Neuronal stem cell (in vitro differentiated cells): ENCODE measurements at regions not wholly inside any gene's neighbourhood (a gene's known extent, or its start where the extent isn't known, plus 50 kb on each side); places are given as distances from the start of the nearest gene placed in this dataset.

Experiments
- DNase-seq: peaks from one replicate; pipeline ENCODE4 v3.0.0-alpha.2; 2013; ENCODE audit warnings: low spot score
- H2AFZ ChIP-seq: one replicate; pipeline ENCODE4 v1.6.1; 2013; ENCODE audit warnings: mild to moderate bottlenecking, low read length, inconsistent platforms
- H2AK5ac ChIP-seq: 2 replicates; pipeline ENCODE4 v1.6.1; 2013; ENCODE audit warnings: low read depth, mild to moderate bottlenecking, inconsistent platforms, low read length, moderate library complexity, mixed read lengths
- H2BK120ac ChIP-seq: 2 replicates; pipeline ENCODE4 v1.6.1; 2013; ENCODE audit warnings: low read depth, mild to moderate bottlenecking, inconsistent platforms, low read length, moderate library complexity, mixed read lengths
- H2BK12ac ChIP-seq: one replicate; pipeline ENCODE4 v1.6.1; 2013; ENCODE audit warnings: low read length, inconsistent platforms
- H2BK15ac ChIP-seq: 2 replicates; pipeline ENCODE4 v1.6.1; 2013; ENCODE audit warnings: mild to moderate bottlenecking, low read length, inconsistent platforms, mixed read lengths
- H2BK5ac ChIP-seq: one replicate; pipeline ENCODE4 v1.6.1; 2013; ENCODE audit warnings: inconsistent platforms, mild to moderate bottlenecking, low read length, moderate library complexity
- H3K14ac ChIP-seq: one replicate; pipeline ENCODE4 v1.6.1; 2013; ENCODE audit warnings: low read length, inconsistent platforms
- H3K18ac ChIP-seq: 2 replicates; pipeline ENCODE4 v1.6.1; 2013; ENCODE audit warnings: low read length, inconsistent platforms
- H3K23ac ChIP-seq: 2 replicates; pipeline ENCODE4 v1.6.1; 2013; ENCODE audit warnings: low read depth, mild to moderate bottlenecking, mixed read lengths, low read length, inconsistent platforms; ENCODE audit not compliant: poor library complexity
- H3K27ac ChIP-seq: replicated peaks from 3 replicates; pipeline ENCODE4 v1.5.1; 2013; ENCODE audit warnings: low read length, inconsistent platforms
- H3K27me3 ChIP-seq, 3 experiments: 2 replicates each; pipeline ENCODE4 v1.6.1; 2013; ENCODE audit warnings: low read length in 3 of 3, mild to moderate bottlenecking in 2 of 3, inconsistent platforms in 1 of 3, low read depth in 1 of 3, mixed read lengths in 1 of 3, moderate library complexity in 1 of 3; ENCODE audit not compliant: control insufficient read depth in 3 of 3, insufficient read depth in 3 of 3
- H3K36me3 ChIP-seq, 2 donors: replicated peaks in 1 of 2; 2 replicates each; pipeline ENCODE4 v1.6.1; 2013; ENCODE audit warnings: low read length in 2 of 2; ENCODE audit not compliant: control insufficient read depth in 2 of 2, insufficient read depth in 2 of 2
- H3K4ac ChIP-seq: 2 replicates; pipeline ENCODE4 v1.6.1; 2013; ENCODE audit warnings: inconsistent platforms, mild to moderate bottlenecking, low read length, moderate library complexity
- H3K4me1 ChIP-seq, 2 donors: 1 replicate in 1 of 2; 2 replicates in 1 of 2; pipeline ENCODE4 v1.6.1; 2013; ENCODE audit warnings: low read length in 2 of 2, low read depth in 1 of 2; ENCODE audit not compliant: control insufficient read depth in 2 of 2, insufficient read depth in 1 of 2
- H3K4me2 ChIP-seq: one replicate; pipeline ENCODE4 v1.6.1; 2013; ENCODE audit warnings: mild to moderate bottlenecking, low read length, inconsistent platforms; ENCODE audit not compliant: insufficient read depth, poor library complexity, severe bottlenecking
- H3K4me3 ChIP-seq, 2 donors: 2 replicates each; pipeline ENCODE4 v1.5.1; 2013; ENCODE audit warnings: low read length in 2 of 2, mild to moderate bottlenecking in 2 of 2, inconsistent platforms in 1 of 2, moderate library complexity in 1 of 2
- H3K79me1 ChIP-seq: one replicate; pipeline ENCODE4 v1.6.1; 2013; ENCODE audit warnings: low read depth, mild to moderate bottlenecking, inconsistent platforms, low read length, moderate library complexity
- H3K9ac ChIP-seq: one replicate; pipeline ENCODE4 v1.6.1; 2013; ENCODE audit warnings: mild to moderate bottlenecking, low read depth, low read length, inconsistent platforms; ENCODE audit not compliant: poor library complexity
- H3K9me3 ChIP-seq, 2 donors: replicated peaks in 1 of 2; 2 replicates each; pipeline versions ENCODE3 to v1.6.1; 2013; ENCODE audit warnings: low read length in 2 of 2, mild to moderate bottlenecking in 2 of 2, inconsistent platforms in 1 of 2, low read depth in 1 of 2, mixed read lengths in 1 of 2, moderate library complexity in 1 of 2; ENCODE audit not compliant: control insufficient read depth in 2 of 2, insufficient read depth in 1 of 2
- H4K8ac ChIP-seq: one replicate; pipeline ENCODE4 v1.6.1; 2013; ENCODE audit warnings: low read depth, mild to moderate bottlenecking, inconsistent platforms, low read length, moderate library complexity
- H4K91ac ChIP-seq: one replicate; pipeline ENCODE4 v1.6.1; 2013; ENCODE audit warnings: low read length, low read depth, mild to moderate bottlenecking, inconsistent platforms; ENCODE audit not compliant: poor library complexity
- WGBS, 2 donors: extraction: QIAGEN DNeasy Blood & Tissue Kit; methylation state at CpG; one replicate each; pipeline ENCODE4 v1.1.7; 2013; ENCODE audit warnings: missing lambda C conversion rate in 2 of 2, mixed read lengths in 1 of 2; ENCODE audit not compliant: insufficient read length in 2 of 2, insufficient replicate concordance in 1 of 2; ENCODE audit errors: extremely low coverage in 2 of 2; 5-methylcytosine and 5-hydroxymethylcytosine counted together

DNA sequence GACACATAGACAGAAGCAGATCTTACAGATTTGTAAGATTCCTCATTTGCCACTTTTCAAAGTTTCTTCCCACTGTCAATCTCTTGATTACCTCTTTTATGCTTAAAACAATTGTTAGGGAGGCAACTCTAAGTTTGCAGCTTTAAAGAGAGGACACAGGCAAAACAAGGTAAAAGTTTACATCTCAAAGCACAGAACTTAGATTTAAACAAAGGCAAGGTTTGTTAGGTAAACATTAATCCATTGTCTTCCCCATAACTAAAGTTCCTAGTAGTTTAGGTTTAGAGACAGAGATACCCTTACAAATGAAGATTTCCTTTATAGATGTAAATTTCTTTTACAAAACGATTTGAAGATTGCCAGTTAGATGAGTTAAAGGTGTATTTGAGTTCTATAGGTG lies 176.9 kb downstream of the AASDH start:
- H3K36me3 ChIP-seq, result peaks cover 2 to 15% of the 10 kb centered on the region in 2 donors
- H3K23ac ChIP-seq, result no peak overlapping the region
- no peak overlapping the region for H4K8ac ChIP-seq
- H3K4me3 ChIP-seq, result no peak overlapping the region
- no peak overlapping the region for H3K9ac ChIP-seq
- H2BK15ac ChIP-seq, result no peak overlapping the region
- no peak overlapping the region for H2BK5ac ChIP-seq
- no peak overlapping the region for H3K4ac ChIP-seq
- no peak overlapping the region for H3K18ac ChIP-seq
- DNase-seq, result no peak
- H3K4me1 ChIP-seq, result peaks cover 2% of the 10 kb centered on the region in 2 donors
- H3K14ac ChIP-seq, result no peak overlapping the region
- H2AK5ac ChIP-seq, result no peak overlapping the region
- H3K9me3 ChIP-seq, result peaks cover 5 to 12% of the 10 kb centered on the region in 2 donors
- no peak overlapping the region for H2BK12ac ChIP-seq
- H2AFZ ChIP-seq, result no peak overlapping the region
- H2BK120ac ChIP-seq, result no peak overlapping the region
- peaks cover 0 to 2% (median 0%) of the 10 kb centered on the region in 3 experiments for H3K27me3 ChIP-seq
- H4K91ac ChIP-seq, result no peak overlapping the region
- H3K79me1 ChIP-seq, result no peaks in the 10 kb centered on the region
- no peak overlapping the region for H3K4me2 ChIP-seq
- H3K27ac ChIP-seq, result no peak overlapping the region
- WGBS, 2 donors, result no CpG with 5 or more reads among the region's 1 CpG

DNA sequence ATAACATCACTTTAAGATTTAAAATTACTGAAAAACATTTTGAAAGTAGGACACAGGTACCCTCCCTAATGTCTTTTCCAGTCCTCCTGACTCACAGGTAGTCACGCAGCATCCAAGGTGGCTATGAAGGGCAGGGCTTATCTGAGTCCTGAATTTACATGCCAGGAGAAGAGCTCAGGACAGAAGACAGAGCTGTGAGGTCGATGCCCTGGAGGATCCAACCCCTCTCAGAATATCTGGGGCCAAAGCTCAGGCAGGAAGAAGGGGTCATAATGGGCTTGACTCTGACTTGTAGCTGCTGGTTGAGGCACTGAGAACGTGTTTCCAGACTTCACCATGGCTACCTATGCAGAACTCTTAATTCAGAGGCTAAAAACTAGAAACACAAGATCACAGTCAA lies 177.5 kb downstream of the AASDH start:
- Histone ChIP-seq H2BK12ac (no peak overlapping the region), H3K4me3 (no peak overlapping the region), H3K4me1 (peaks cover 0 to 2% of the 10 kb centered on the region in 2 donors), H3K23ac (no peak overlapping the region), H3K27ac (no peak overlapping the region), H2BK120ac (no peak overlapping the region), H2BK5ac (no peak overlapping the region), H2BK15ac (no peak overlapping the region), H3K4ac (no peak overlapping the region), H3K9me3 (peaks cover 5 to 12% of the 10 kb centered on the region in 2 donors), H3K36me3 (peaks cover 2 to 15% of the 10 kb centered on the region in 2 donors), H3K14ac (no peak overlapping the region), H4K91ac (no peak overlapping the region), H4K8ac (no peak overlapping the region), H3K18ac (no peak overlapping the region), H3K9ac (no peak overlapping the region), H3K4me2 (no peak overlapping the region), H2AFZ (no peak overlapping the region), H3K27me3 (peaks cover 0 to 2% (median 0%) of the 10 kb centered on the region in 3 experiments), H2AK5ac (no peak overlapping the region), H3K79me1 (no peaks in the 10 kb centered on the region)
- no peak for DNase-seq
- WGBS, 2 donors, result no CpG with 5 or more reads among the region's 3 CpGs

DNA sequence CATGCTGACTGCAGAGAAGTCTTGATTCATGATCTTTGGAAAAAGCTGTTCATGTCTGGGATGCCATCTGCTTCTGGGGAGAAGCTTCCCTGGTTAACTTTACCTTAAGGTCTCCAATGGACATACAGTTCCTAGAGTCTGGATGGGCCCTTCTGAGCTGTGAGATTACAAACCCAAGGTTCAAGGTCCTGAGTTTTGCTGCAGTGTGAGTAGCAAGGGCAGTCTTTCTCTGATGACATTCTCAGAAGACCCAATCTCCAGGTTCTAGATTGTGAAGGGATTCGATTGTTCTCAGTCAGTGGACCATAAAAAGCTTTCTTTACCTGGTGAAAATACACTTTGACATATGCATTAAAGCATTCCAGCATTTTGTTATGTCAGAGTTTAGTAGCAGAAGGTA lies 179.2 kb downstream of the AASDH start:
- no CpG with 5 or more reads among the region's 1 CpG for WGBS, 2 donors
- DNase-seq, result no peak

DNA sequence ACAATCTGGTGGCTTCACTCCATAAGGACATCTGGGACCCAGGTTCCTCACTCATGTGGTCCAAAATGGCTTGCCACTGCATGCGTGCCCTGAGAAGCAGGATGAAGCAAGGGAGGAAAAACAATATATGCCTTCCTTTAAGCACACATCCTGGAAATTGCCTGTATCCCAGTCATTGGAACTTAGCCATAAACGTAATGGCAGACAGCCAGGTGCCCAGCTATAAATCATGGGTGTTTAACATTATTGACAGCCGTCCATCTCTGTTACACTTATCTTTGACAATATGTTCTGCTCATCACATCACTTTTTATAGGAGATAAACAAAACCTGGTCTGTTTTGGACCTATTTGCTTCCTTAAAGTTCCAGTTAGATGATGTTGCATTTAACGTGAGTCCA lies 181.0 kb downstream of the AASDH start:
- Histone ChIP-seq H3K36me3 (peaks cover 5 to 28% of the 10 kb centered on the region in 2 donors), H2BK15ac (no peak overlapping the region), H3K9me3 (peaks cover 2 to 4% of the 10 kb centered on the region in 2 donors), H3K79me1 (no peaks in the 10 kb centered on the region), H3K14ac (no peak overlapping the region), H4K8ac (no peak overlapping the region), H2AFZ (no peak overlapping the region), H2BK5ac (no peak overlapping the region), H3K18ac (no peak overlapping the region), H2AK5ac (no peak overlapping the region), H3K4me3 (no peak overlapping the region), H3K4me1 (peaks cover 0 to 1% of the 10 kb centered on the region in 2 donors), H3K27me3 (peaks cover 0 to 2% (median 0%) of the 10 kb centered on the region in 3 experiments), H3K4ac (no peak overlapping the region), H2BK120ac (no peak overlapping the region), H4K91ac (no peak overlapping the region), H3K23ac (no peak overlapping the region), H3K27ac (no peak overlapping the region), H3K4me2 (no peak overlapping the region), H2BK12ac (no peak overlapping the region), H3K9ac (no peak overlapping the region)
- no CpG with 5 or more reads among the region's 4 CpGs for WGBS, 2 donors
- DNase-seq, result no peak

More for the DNA sequence above, 179.2 kb downstream of the AASDH start:
- H3K4me1 ChIP-seq, result peaks cover 0 to 2% of the 10 kb centered on the region in 2 donors
- H2BK120ac ChIP-seq, result no peak overlapping the region
- no peak overlapping the region for H2AFZ ChIP-seq
- no peak overlapping the region for H2BK12ac ChIP-seq
- H3K4me2 ChIP-seq, result no peak overlapping the region
- H3K4me3 ChIP-seq, result no peak overlapping the region
- no peaks in the 10 kb centered on the region for H3K79me1 ChIP-seq
- no peak overlapping the region for H3K4ac ChIP-seq
- H3K9ac ChIP-seq, result no peak overlapping the region
- no peak overlapping the region for H2AK5ac ChIP-seq
- no peak overlapping the region for H2BK5ac ChIP-seq
- no peak overlapping the region for H3K27ac ChIP-seq
- no peak overlapping the region for H3K23ac ChIP-seq
- H3K27me3 ChIP-seq, result peaks cover 0 to 2% (median 0%) of the 10 kb centered on the region in 3 experiments
- H3K36me3 ChIP-seq, result peaks cover 5 to 27% of the 10 kb centered on the region in 2 donors
- H3K9me3 ChIP-seq, result peaks cover 5 to 12% of the 10 kb centered on the region in 2 donors
- H2BK15ac ChIP-seq, result no peak overlapping the region
- no peak overlapping the region for H4K91ac ChIP-seq
- H4K8ac ChIP-seq, result no peak overlapping the region
- no peak overlapping the region for H3K14ac ChIP-seq
- no peak overlapping the region for H3K18ac ChIP-seq
